Head of caudate nucleus (tissue), 42 donors: ENCODE measurements at regions not wholly inside any gene's neighbourhood (a gene's known extent, or its start where the extent isn't known, plus 50 kb on each side); places are given as distances from the start of the nearest gene placed in this dataset.

Source experiments
- DNase-seq, 42 donors: peaks; one replicate each; pipeline versions ENCODE4 v3.0.0 to v3.0.0-alpha.2; 2020 to 2021; ENCODE audit warnings: mixed read lengths in 7 of 42
- intact Hi-C: fragments of 100-400 bp; cut with DNase I; formaldehyde crosslinking; loops from one replicate; pipeline ENCODE4 v1.15.0; 2022

- intact Hi-C loops = no loop called here
- DNase-seq = no peak
Measured at GRCh38 chr12:61796846-61797245, 463.4 kb upstream of the USP15 start.

DNA sequence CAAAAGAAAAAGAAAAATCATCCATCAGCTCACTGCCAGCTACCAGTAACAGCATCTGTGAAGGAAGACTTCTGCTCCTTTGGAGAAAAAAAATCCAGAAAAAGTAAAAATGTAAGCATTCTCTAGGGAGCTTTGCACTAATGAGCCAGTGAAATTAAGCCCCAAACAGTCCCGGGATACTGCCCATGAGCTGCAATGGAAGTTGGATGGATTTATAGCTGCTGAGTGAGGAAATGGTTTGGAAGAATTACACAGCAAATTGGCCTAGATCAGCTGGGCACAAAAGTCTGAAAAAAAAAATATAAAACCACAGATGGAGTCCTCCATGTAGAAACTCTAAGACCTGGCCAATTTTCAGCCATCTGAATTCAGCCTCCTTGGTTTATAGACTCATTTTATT is 462.9 kb upstream of the USP15 start:
- intact Hi-C loops = no loop called here
- no peak for DNase-seq

DNA sequence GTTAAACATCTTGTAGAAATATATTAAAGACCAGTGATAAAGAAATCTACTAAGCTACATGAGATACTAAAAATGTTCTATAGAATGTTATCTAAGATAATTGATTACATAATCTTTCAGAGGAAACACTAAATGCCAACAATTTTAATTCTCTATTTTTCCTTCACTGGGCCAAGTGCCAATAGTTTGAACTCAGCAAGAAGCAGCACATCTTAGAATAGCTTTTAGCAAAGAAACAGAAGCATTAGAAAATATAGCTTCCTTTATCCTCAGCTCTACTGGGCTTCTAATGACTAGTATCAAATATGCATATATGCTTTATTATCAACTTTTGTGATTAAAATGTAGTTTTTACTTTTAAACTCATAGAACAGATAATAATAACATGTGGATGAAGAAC is 461.4 kb upstream of the USP15 start:
- DNase-seq = no peak
- intact Hi-C loops = no loop called here

DNA sequence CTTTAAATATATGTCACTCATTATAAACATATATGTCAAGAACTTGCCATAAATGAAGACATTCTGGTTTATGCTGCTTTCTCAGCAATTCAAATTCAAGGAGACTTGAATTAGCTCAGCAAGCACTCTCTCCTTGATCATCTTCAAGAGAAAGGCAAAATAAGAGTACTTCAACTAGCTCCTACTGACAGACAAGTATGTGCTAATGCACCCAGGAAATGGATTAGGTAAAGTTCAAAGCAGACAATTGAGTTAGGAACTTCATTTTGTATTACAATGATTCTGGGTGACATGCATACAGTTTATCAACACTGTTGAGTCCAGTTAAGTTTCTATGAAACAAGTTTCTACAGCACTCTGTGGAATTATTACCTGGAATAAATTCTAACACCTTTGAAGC is 455.9 kb upstream of the USP15 start:
- no peak for DNase-seq
- intact Hi-C loops = no loop called here

DNA sequence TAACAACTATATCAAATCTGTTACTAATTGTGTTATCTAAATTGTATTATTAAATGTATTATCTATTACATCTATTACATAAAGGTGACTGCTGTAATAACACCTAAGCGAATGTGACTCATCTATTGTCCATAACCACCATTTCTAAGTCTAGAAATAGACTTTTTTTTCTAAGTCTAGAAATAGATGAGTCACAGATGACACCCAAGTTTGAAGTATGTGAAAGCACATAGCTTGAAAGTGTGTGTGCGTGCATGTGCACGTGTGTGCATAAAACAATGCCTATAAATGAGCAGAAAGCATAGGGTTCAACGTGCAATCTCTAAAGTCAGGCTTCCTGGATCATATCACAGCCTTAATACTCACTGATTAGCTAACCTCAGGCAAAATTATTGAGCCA is 451.3 kb upstream of the USP15 start:
- peak in 1 of 42 donors; percentile 7 for DNase-seq
- intact Hi-C loops = no loop called here

GRCh38 chr12:61810486-61810885 is 449.7 kb upstream of the USP15 start:
- intact Hi-C loops = no loop called here
- DNase-seq = no peak

DNA sequence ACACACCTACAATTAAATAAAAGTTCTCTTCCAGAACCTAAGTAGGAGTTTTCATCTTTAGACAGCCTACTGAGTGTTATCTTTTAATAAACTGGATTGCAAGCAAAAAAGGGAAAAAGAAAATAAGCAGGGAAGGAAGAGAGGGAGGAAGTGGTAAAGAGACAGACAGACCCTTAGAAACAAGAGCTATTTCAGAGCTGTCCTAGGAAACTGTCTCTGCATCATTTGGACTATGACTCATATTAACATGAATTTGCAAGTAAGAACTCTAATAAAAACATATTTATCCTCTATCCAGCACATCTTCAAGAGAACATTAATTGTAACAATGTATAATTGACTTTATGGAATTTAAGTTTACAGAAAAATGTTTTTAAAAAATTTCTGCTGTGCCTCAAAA is 438.8 kb upstream of the USP15 start:
- intact Hi-C loops = no loop called here
- DNase-seq = no peak

DNA sequence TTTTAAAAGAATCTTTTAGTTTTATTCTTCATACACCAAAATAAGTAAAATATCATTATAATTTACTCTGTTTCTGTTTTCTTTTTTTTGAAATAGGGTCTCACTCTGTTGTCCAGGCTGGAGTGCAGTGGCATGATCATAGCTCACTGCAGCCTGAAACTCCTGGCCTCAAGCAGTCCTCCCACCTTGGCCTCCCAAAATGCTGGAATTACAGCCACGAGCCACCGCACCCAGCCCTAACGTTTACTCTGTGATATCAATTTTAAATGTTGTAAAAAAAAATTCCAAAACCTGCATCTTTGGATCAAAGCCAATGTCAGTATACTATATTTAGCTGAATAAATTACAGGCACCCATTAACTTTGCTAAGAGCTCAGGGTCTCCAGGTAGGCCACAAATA is 437.1 kb upstream of the USP15 start:
- DNase-seq = no peak
- intact Hi-C loops = no loop called here

- DNase-seq = no peak
- intact Hi-C loops = no loop called here
Measured at GRCh38 chr12:61846765-61847164, 413.4 kb upstream of the USP15 start.

- intact Hi-C loops = no loop called here
- no peak for DNase-seq
Measured at GRCh38 chr12:61848893-61849292, 411.3 kb upstream of the USP15 start.

GRCh38 chr12:61853945-61854344 is 406.3 kb upstream of the USP15 start:
- intact Hi-C loops = no loop called here

DNA sequence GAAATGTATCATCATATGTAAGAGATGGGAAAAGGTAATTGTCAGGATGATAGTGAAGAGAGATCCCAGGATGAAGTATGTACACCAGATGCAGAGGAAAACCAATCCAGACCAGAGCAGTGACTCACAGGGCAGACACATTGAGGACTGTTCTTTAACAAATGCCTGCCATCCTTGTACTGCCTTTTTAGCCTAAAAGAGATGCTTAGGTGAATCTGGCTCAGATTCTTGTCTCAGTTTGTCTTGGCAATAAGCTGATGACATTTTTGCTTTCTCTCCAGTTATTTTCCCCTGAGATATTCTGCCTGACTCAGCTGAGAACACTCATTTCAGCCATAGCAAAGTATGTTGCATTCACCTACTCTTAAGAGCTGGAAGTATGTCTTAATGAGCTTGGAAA is 405.3 kb upstream of the USP15 start:
- no peak for DNase-seq
- intact Hi-C loops = no loop called here

More at GRCh38 chr12:61853945-61854344, 406.3 kb upstream of the USP15 start:
- DNase-seq = no peak

- DNase-seq = no peak
- intact Hi-C loops = no loop called here
Measured at GRCh38 chr12:61857968-61858367, 402.2 kb upstream of the USP15 start.

- intact Hi-C loops = no loop called here
- no peak for DNase-seq
Measured at GRCh38 chr12:61860451-61860850, 399.8 kb upstream of the USP15 start.

GRCh38 chr12:61862986-61863385 is 397.2 kb upstream of the USP15 start:
- intact Hi-C loops = no loop called here
- DNase-seq = no peak

GRCh38 chr12:61863811-61864210 is 396.4 kb upstream of the USP15 start:
- intact Hi-C loops = no loop called here
- no peak for DNase-seq

GRCh38 chr12:61869796-61870195 is 390.4 kb upstream of the USP15 start:
- DNase-seq = no peak

DNA sequence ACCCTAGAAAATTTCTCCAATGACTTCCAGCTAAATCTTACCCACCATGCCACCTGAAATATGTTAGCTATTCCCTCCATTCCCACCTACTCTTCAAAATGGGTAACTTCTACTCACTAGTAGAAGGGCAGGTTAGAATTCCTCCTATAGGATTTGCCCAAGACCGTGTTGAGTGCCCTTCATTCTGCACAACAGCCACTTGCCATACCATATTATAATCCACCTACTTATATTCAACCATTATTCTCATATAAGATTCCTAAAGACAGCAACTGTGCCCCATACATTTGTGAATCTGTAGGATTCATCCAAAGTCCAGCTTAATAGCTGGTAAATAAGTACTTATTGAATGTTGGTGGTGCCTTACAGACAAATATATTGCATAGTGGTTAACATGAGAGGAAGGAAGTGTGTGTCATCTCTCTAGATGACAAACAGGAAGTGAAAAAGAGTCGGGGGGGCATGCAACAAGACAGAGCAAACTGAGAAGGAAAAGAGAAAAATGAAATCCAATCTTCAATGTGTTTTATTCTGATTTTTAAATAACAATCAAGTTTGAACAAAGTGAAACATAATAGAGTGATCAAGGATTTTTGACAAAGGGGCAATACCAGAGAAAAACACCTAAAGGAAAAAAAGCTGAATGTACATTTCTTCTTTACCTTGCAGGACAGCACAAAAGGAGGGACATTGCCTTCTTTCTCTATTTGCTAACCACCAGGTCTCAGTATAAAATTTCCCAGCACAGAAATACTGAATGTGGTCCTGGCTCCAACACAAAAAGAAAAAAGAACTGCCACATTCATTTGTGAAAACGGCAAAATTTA is 389.3 kb upstream of the USP15 start:
- intact Hi-C loops = no loop called here
- no peak for DNase-seq

More at GRCh38 chr12:61869796-61870195, 390.4 kb upstream of the USP15 start:
- intact Hi-C loops = no loop called here

DNA sequence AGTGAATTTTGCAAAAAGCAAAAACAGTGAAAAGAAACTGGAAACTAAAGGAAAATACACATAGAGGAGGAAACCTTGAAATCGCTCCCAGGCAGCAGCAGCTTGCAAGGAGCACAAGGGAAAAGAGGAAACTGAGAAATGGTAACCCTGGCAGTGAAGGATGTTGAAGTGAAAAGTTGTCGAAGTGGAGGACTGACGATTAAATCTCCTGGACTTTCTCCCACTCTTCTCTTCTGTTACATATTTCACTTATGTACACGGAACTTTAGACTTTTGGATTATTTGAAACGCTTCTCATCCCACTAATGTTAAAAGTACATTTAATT is 388.8 kb upstream of the USP15 start:
- intact Hi-C loops = no loop called here
- DNase-seq = no peak

GRCh38 chr12:61879229-61879628 is 381.0 kb upstream of the USP15 start:
- DNase-seq = no peak
- intact Hi-C loops = no loop called here

GRCh38 chr12:61880186-61880585 is 380.0 kb upstream of the USP15 start:
- DNase-seq = no peak
- intact Hi-C loops = no loop called here

DNA sequence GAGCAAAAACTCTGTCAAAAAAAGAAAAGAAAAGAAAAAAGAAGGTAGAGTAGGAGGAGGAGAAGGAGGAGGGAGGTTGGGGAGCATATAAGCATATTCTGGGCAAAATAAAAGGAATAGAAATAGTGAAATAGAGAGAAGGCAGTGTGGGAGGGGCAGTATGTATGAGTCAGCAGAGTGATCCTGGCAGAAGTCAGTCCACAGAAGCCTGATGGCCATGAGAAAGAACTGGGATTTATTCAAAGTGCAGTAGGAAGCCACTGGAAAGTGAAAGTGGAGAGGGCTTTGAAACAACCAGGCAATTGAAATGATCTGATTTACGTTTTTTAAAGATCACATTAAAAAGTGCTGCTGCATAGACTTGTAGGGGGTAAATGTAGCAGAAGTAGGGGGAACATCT is 368.6 kb upstream of the USP15 start:
- intact Hi-C loops = no loop called here
- no peak for DNase-seq
